HS-27A (cell line): ENCODE measurements at regions not wholly inside any gene's neighbourhood (a gene's known extent, or its start where the extent isn't known, plus 50 kb on each side); places are given as distances from the start of the nearest gene placed in this dataset.
A peak's percentile ranks its signal among the peaks of the same experiment; 100 is the strongest.

ENCODE experiments used
- DNase-seq: peaks from one replicate; pipeline ENCODE4 v3.0.0-alpha.2; 2012; ENCODE audit warnings: low read depth, missing footprints

DNA sequence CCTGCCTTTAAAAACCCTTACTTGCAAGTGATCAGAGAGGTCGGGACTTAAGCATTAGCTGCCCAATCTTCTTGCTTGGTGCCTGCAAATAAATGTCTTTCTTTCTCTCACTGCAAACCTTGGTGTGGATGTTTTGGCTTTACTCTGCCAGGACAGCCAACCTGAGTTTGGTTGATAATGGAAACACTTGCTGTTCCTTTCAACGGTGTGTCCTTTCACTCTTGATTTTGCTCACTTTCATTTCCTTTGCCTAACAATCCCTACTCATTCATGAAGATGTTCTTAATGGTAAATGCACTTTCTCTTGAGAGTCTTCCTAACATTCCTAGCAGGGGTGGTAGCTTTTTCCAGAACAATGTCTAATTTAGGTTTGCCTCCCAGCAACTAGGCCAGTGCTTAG is 366.2 kb downstream of the HRH4 start:
- no peak for DNase-seq

GRCh38 chr18:24827501-24827900 is 367.1 kb downstream of the HRH4 start:
- no peak for DNase-seq

DNA sequence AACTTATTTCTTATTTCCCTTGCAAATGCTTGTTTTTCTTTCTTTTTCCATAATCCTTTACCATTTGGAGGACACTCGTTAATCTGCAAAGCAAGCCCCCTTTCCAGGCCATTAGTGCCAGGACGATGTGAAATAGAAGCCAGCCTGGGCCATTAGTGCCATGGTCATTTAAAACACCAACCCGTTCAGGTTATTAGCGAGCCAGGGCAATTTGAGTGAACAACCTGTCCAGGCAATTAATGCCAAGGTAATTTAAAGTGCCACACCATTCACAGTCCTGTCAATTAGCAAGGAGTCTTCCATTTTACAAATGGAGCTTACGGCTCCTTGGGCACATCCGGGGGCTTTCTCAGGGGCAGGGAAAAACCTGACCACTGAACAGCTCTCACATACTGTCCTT is 370.6 kb downstream of the HRH4 start:
- DNase-seq = no peak

DNA sequence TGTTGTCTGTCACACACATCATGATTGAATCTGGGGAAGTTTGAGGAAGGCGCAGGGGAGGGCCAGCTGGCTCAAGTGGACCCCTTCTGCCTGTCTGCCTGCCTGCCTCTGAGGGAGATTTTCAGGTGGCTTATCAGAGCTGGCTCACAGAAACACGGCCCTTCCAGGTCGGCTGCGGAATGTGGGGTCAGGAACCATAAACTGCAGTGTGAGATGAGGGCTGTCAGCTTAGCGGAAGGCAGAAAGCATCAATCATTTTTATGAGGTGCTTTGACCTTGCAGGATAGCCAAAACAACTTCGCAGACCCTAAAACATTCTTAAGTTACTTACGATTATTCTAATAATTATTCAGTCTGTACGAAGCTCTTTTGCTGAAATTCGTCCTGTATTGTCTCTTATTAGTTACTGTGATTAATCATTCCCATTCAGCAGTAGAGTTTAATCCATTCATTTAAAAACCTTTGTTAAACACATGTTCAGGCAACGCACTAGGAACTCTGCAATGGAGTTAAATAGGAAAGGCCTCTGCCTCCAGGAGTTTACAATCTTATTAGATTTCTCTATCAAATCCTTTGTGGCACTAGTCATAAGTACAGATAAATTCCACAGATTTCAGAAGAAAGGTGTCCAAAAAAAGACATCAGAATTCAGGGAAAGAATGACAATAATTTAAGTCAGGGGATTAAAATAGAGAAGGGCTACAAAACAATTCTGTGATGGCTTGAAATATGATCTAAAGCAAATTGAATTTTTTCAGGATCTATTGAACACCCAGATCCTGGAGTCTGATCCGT is 371.6 kb downstream of the HRH4 start:
- no peak for DNase-seq

DNA sequence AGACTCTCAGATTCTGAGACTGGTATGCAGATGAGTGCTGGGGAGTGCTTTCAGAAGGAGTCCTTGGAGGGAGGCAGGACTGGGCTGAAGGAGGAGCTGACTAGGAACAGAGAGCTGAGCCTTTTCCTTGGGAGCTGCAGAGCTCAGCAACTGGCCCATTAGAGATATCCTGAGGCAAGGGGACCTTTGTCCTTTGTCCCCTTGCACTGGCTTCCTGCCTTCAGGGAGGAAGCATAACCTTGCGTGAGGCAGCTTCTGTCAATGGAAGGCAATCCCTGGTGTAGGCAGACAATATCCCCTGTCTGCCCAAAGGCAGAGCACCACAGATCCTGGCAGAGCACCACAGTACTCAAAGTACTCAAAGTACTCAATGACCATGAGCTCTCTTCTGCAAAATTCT is 375.3 kb downstream of the HRH4 start:
- DNase-seq = no peak

- peak; percentile 12 for DNase-seq
Observed at GRCh38 chr18:24837066-24837465, 376.6 kb downstream of the HRH4 start.

DNA sequence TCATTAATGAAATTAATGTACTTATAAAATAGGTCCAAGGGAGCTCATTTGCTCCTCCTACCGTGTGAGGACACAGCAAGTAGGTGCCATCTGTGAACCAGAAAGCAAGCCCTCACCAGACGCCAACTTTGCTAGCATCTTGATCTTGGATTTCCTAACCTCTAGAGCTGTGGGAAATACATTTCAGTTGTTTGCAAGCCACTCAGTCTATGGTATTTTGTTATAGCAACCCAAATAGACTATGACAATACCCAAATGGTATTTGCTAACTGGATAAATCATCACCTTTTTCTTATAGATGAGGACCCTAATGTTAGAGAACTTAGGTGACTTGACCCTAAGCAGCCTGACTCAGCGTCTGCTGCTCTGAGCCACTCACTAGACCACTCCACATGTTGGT is 379.6 kb downstream of the HRH4 start:
- DNase-seq = no peak

DNA sequence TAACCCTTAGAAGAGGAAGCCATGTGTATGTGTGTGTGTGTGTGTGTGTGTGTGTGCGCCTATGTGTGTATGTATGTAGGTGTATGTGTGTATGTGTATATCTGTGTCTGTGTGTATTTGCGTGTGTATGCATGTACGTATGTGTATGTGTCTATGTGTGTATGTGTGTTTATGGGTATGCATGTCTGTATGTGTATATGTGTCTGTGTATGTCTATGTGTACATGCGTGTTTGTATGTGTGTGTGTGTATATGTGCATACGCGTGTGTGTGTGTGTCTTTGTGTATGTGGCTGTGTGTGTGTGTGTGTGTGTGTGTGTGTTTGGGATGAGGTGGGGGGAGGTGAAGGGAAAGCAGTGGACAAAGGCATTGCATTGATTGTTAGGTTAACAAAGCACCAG is 380.2 kb downstream of the HRH4 start:
- DNase-seq = no peak

DNA sequence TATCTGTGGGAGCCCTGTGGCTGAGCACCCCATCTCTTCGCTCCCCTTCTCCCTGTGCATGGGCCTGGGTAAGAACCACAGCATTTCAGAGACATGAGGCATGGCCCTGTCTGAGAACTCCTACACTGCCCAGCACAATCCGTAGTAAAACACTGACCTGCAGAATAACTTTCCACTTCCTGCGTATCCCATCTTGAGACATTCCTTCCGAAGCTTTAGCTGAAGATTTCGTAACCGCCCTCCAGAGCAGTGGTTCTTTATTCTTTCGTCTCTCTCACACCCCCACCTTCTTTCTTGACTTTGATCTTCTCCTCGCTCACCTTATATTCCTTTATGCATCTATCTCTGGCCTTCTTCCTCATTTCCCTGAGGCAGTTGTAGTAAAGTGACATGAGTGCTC is 381.1 kb downstream of the HRH4 start:
- no peak for DNase-seq

DNA sequence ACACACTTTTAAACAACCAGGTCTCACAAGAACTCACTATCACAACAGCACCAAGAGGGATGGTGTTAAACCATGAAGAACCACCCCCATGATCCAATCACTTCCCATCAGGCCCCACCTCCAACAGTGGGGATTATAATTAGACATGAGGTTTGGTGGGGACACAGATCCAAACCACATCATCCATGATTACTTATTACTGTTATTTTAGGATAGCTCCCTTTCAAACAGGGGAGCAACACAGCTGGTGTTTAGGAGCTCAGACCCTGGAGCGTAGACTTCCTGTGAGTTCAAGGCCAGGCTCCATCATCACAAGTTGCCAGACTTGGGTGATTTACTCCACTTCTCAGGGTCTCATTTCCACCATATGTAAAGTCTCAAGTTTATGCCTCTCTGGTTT is 382.7 kb downstream of the HRH4 start:
- DNase-seq = no peak

DNA sequence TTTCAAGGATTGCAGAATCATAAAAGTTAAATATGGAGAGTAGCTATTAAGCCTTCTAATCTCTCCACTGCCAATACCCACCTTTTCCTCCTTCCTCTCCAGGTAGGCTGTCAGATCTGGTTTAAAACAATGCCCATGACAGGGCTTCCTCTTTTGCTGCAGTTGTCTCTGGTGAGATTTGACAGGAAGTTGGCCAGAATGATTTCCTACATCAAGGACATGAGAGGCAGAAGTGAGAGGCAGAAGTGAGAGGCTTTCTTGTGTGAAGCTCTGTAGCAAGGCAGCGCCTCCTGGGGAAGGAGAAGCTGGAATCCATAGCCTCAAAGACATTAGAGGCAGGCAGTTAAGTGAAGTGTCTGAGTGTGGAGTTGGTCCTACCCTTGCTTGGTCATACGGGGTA is 385.7 kb downstream of the HRH4 start:
- DNase-seq = no peak

DNA sequence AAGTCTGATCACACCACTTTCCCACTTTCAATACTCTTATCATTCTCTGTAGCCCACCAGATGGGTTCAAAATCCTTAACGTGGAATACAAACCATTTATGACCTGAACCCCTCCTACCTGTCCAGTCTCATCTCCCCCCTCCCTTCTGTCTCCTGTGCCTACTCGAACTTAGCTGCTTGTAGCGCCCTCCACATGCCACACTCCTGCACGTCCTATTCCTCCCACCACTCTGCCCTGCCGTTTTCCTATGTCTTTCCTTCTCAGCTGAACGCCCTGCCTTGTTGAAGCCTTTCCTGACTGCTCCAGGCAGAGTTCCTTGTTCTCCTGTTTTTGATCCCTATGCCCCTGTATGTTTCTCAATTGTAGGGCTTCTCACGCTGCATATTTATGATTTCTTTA is 390.1 kb downstream of the HRH4 start:
- DNase-seq = no peak

- DNase-seq = no peak
Observed at GRCh38 chr18:24853076-24853475, 392.6 kb downstream of the HRH4 start.

GRCh38 chr18:24860978-24861680 is 400.7 kb downstream of the HRH4 start:
- no peak for DNase-seq

DNA sequence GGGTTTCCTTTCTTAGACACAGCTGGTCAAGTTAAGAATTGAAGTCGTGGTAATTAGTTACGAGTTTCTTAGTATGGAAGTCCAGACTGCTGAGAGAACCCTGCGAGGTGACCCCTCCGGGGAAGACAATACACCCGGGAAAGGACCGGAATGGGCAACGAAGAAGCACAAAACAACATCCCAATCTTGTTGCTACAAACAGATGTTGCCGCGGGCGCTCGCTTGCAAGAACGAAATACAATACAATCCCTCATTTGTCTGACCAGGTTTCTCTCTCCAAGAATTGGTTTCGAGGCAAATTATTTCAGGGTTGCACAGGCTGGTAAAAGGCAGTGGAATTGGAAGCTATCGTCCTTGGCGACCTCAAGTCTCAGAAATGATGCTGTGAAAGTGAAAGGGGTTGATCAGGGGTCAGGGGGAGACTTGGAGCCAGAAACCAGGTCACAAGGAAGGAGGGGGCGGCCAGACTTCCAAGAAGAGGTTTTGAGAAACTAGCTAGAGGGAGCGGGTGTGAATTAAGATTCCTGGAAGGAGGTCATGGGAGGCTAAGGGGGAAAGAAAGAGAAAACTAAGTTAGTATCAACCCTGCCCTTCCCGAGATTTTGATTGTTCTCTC is 401.9 kb downstream of the HRH4 start:
- no peak for DNase-seq

- DNase-seq = no peak
Observed at GRCh38 chr18:24868311-24868710, 407.9 kb downstream of the HRH4 start.

DNA sequence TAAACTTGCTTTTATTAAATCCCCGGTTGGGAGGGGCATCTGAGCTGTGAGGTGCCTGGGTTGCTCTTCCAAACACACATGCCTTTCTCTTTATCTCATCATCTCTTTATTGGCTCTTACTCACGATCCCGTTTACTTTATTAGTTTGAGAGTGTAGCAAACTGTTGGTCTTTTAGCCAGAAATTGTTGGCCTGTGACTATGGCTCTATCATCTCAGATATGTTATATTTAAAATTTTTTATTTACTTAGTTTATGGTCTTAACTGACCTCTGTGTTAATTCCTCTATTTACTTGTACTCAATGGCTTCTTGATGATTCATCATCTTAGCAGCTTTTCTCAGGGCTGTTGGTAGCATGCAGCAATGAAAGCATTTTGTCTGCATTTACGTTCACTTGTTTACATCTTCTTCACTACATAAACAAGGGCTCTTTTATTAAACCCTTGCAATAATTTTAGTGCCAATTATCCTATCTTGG is 408.4 kb downstream of the HRH4 start:
- peak; percentile 14 for DNase-seq

DNA sequence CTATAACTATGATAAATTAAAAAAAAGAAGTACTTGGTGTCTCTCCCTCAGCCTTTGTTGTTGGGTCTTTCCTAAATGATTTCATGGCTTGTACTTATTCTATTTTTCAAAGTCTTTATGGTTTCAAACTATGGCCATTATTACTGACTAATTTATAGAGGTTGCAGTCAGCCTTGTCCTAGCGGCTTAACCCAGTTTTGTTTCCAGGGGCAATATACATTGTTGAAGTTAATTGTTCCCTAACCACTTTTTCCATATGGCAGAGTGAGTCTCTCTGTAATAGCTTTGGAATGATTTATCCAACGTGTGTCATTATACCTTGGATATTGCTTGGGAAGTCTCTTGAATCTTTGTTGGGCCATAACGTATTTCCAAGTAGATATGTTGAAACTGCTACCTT is 408.8 kb downstream of the HRH4 start:
- DNase-seq = no peak

DNA sequence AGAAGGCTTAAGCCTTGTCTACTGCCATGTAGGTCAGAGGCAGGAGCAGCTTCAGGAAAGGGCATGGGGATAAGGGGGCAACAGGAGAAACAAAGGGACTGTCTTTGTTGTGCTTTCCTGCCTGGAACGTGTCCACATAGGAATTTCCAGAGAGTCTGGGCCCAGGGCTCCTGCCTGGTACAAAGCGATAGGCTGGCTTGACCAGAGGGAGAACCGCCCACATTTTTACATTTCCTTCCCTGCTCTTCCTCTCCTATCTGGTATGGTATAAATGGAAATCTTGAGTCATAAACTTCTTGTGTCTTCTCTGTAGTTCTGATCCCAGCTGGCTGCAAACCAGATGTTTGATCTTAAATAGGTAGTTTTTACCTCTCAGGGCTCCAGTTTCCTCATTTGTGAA is 414.8 kb downstream of the HRH4 start:
- DNase-seq = no peak

DNA sequence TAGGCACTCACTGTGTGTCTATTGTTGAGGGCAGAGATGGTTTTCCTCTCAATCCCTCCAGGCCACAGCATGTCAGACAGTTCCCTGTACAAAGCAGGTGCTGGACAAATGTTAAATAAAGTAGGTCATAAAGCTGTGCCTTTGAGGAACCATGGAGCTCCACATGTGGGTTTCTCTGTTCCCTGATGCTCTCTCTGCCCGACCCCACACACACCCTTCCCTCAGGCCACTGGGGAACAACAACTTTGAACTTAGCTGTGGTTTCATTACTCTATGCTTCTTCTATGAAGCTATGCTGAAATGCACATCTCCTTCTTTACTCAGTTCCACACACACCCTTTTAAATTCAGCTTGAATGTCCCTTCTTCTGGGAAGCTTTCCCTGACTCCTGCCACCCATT is 415.3 kb downstream of the HRH4 start:
- no peak for DNase-seq

- no peak for DNase-seq
Observed at GRCh38 chr18:24876266-24876665, 415.8 kb downstream of the HRH4 start.

- no peak for DNase-seq
Observed at GRCh38 chr18:24877066-24877465, 416.6 kb downstream of the HRH4 start.

- no peak for DNase-seq
Observed at GRCh38 chr18:24877546-24877945, 417.1 kb downstream of the HRH4 start.
